ENCODE measurements at regions not wholly inside any gene's neighbourhood (a gene's known extent, or its start where the extent isn't known, plus 50 kb on each side); places are given as distances from the start of the nearest gene placed in this dataset.

GRCh38 chr18:41814651-41815050 is 140.4 kb upstream of the PIK3C3 start:
- DNase-seq (no peak), ATAC-seq (no peak)
- Histone ChIP-seq H3K4me1 (no peaks in the 10 kb centered on the region), H3K27me3 (no peaks in the 10 kb centered on the region), H3K27ac (no peak overlapping the region), H3K36me3 (no peaks in the 10 kb centered on the region), H3K4me3 (no peak overlapping the region), H3K9me3 (no peaks in the 10 kb centered on the region)
- no peak for TF ChIP-seq POLR2A (IDR thresholded peaks at IDR 0.05)
- TF ChIP-seq, protein P1, sequence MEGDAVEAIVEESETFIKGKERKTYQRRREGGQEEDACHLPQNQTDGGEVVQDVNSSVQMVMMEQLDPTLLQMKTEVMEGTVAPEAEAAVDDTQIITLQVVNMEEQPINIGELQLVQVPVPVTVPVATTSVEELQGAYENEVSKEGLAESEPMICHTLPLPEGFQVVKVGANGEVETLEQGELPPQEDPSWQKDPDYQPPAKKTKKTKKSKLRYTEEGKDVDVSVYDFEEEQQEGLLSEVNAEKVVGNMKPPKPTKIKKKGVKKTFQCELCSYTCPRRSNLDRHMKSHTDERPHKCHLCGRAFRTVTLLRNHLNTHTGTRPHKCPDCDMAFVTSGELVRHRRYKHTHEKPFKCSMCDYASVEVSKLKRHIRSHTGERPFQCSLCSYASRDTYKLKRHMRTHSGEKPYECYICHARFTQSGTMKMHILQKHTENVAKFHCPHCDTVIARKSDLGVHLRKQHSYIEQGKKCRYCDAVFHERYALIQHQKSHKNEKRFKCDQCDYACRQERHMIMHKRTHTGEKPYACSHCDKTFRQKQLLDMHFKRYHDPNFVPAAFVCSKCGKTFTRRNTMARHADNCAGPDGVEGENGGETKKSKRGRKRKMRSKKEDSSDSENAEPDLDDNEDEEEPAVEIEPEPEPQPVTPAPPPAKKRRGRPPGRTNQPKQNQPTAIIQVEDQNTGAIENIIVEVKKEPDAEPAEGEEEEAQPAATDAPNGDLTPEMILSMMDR (IDR thresholded peaks at IDR 0.05) = no peak
- intact Hi-C loops (cut with DNase I) = no loop called here
- 64% methylated on average over 2 of the region's 2 CpGs for WGBS (ENCODE audit: insufficient coverage, low coverage, low lambda C conversion rate, missing lambda C conversion rate)

DNA sequence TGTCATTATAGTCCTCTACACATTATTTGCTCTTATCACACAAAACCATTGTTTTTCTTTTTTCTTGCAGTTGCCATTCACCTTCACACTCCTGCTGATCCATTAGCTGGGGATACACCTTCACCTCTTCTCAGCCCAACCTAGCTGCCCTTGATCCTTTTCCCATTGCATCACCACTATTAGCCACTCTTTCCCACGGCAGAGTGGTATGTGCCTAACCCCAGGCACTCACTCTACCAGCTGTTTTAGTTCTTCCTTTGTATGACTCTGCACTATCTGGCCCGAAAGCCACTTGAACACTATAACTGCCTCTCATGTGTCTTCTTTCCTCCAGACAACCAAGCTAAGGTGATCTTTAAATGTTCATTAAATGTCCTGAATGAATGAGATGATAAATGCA is 145.4 kb upstream of the PIK3C3 start:
- no peaks in the 10 kb centered on the region for H3K9me3 ChIP-seq
- ATAC-seq (no peak), DNase-seq (no peak)
- no peak overlapping the region for H3K4me3 ChIP-seq
- intact Hi-C loops (cut with DNase I) = no loop called here
- H3K4me1 ChIP-seq = no peaks in the 10 kb centered on the region
- no peaks in the 10 kb centered on the region for H3K27me3 ChIP-seq
- no peaks in the 10 kb centered on the region for H3K36me3 ChIP-seq
- TF ChIP-seq, protein P1 (IDR thresholded peaks at IDR 0.05) = no peak
- no peak for TF ChIP-seq POLR2A (IDR thresholded peaks at IDR 0.05)
- no peak overlapping the region for H3K27ac ChIP-seq
- 28% methylated on average over 2 of the region's 2 CpGs for WGBS (ENCODE audit: insufficient coverage, low coverage, low lambda C conversion rate, missing lambda C conversion rate)

DNA sequence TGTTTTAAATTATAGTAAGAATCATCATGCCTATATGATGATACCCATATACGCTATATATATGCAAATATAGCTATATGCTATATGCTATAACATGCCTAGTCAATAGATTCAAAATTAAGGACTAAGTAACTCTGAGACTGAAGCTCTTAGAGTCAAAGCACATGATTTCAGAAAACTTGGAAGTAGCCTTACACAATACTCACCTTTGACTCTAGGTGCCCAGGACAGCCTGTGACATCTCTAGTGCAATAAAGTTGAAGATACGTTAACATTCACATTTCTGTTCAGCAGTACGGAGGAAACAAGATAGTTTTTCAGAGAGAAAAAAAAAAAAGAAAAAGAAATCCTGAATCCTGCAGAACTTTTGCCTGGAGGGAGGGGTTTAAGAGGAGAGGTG is 149.7 kb upstream of the PIK3C3 start:
- intact Hi-C loops (cut with DNase I) = no loop called here
- Histone ChIP-seq H3K4me1 (no peaks in the 10 kb centered on the region), H3K27ac (no peak overlapping the region), H3K9me3 (no peaks in the 10 kb centered on the region), H3K4me3 (no peak overlapping the region), H3K27me3 (no peaks in the 10 kb centered on the region), H3K36me3 (no peaks in the 10 kb centered on the region)
- DNase-seq (no peak), ATAC-seq (no peak)
- WGBS (ENCODE audit: insufficient coverage, low coverage, low lambda C conversion rate, missing lambda C conversion rate) = 41% methylated on average over 3 of the region's 3 CpGs
- TF ChIP-seq, protein P1 (IDR thresholded peaks at IDR 0.05) = no peak
- TF ChIP-seq POLR2A (IDR thresholded peaks at IDR 0.05) = no peak

GRCh38 chr18:41798879-41799278 is 156.2 kb upstream of the PIK3C3 start:
- DNase-seq (no peak), ATAC-seq (no peak)
- Histone ChIP-seq H3K4me3 (no peak overlapping the region), H3K27me3 (no peaks in the 10 kb centered on the region), H3K4me1 (no peaks in the 10 kb centered on the region), H3K9me3 (no peaks in the 10 kb centered on the region), H3K36me3 (no peaks in the 10 kb centered on the region), H3K27ac (no peak overlapping the region)
- WGBS (ENCODE audit: insufficient coverage, low coverage, low lambda C conversion rate, missing lambda C conversion rate) = 34% methylated on average over 2 of the region's 2 CpGs
- TF ChIP-seq, protein P1 (IDR thresholded peaks at IDR 0.05) = no peak
- TF ChIP-seq POLR2A (IDR thresholded peaks at IDR 0.05) = no peak
- intact Hi-C loops (cut with DNase I) = no loop called here

DNA sequence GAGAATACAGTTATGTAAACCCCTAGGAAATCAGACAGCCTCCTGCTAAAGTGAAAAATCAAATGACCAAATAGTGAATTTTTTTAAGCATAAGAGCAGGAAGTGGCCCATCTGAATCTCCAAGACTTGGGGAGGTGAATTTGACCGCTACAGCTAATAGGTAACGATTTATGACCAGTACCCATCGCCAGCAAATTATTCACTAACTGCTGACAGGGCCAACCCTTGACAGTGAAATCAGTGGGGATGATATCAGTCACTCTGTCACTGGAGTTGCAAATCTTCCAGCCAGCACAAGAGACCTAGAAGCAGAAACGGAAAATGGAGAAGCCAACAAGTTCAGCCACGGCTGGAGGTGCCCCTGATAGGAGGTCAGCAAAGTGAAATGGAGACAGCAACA is 164.3 kb upstream of the PIK3C3 start:
- H3K27ac ChIP-seq = no peak overlapping the region
- no peaks in the 10 kb centered on the region for H3K27me3 ChIP-seq
- no peaks in the 10 kb centered on the region for H3K36me3 ChIP-seq
- H3K4me1 ChIP-seq = no peaks in the 10 kb centered on the region
- WGBS (ENCODE audit: insufficient coverage, low coverage, low lambda C conversion rate, missing lambda C conversion rate) = 53% methylated on average over 5 of the region's 5 CpGs
- no peaks in the 10 kb centered on the region for H3K9me3 ChIP-seq
- no peak for DNase-seq
- no peak for ATAC-seq
- no peak overlapping the region for H3K4me3 ChIP-seq
- no peak for TF ChIP-seq POLR2A (IDR thresholded peaks at IDR 0.05)
- TF ChIP-seq, protein P1 (IDR thresholded peaks at IDR 0.05) = no peak
- intact Hi-C loops (cut with DNase I) = no loop called here
